ENCODE measurements at regions not wholly inside any gene's neighbourhood (a gene's known extent, or its start where the extent isn't known, plus 50 kb on each side); places are given as distances from the start of the nearest gene placed in this dataset.

GRCh38 chr7:113801751-113802150, 117.1 kb downstream of the PPP1R3A start (continued):
- TF ChIP-seq ZBTB11 (CRISPR knock-in tag; IDR thresholded peaks at IDR 0.05) (no peak), SUZ12 (IDR thresholded peaks at IDR 0.05; ENCODE audit: unreplicated experiment) (no peak)

DNA sequence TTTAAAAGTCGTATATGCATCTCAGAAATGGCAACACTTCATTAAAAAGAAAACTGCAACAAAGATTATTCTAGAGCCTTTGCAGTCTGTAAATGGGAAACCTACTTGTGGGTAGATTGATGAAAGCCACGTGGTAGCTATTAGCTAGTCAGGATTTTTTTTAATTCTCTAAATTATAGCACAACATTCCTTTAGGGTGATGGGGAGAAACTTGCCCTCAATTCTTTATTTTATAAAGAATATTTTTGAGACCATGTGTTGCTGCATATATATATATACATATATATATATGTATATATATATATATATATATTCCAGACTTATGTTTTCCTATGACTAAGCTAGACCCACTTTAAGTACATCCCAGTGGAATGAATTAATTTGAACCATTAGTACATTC, 118.0 kb downstream of the PPP1R3A start:
- RAD21 ChIA-PET (ENCODE audit: unreplicated experiment), result no interaction called here
- no peak for FAIRE-seq
- in situ Hi-C loops (cut with MboI) (loop anchor here (5.0 kb wide), 1 partner anchor 49 kb away; no protein-coding TSS in a partner anchor), intact Hi-C loops (cut with micrococcal nuclease; ENCODE audit: unreplicated experiment) (no loop called here)
- H3K4me2 ChIP-seq (ENCODE audit: control insufficient read depth, insufficient read depth), result no peak overlapping the region
- H3K4me3 ChIP-seq, result no peak overlapping the region
- no peaks in the 10 kb centered on the region for H3K27me3 ChIP-seq (replicated peaks in 1 of 2; ENCODE audit: control insufficient read depth in 2 of 2, insufficient read depth in 2 of 2, low read length in 1 of 2)
- H3K4me1 ChIP-seq (ENCODE audit: control insufficient read depth, insufficient read depth, low read length), result no peaks in the 10 kb centered on the region
- no peaks in the 10 kb centered on the region for H3K9me3 ChIP-seq (replicated peaks; ENCODE audit: control insufficient read depth, insufficient read depth, low read length)
- no peak for DNase-seq (ENCODE audit: low read depth, low spot score)
- no peak overlapping the region for H3K27ac ChIP-seq (ENCODE audit: control insufficient read depth, insufficient read depth)
- no peaks in the 10 kb centered on the region for H3K79me2 ChIP-seq (ENCODE audit: control insufficient read depth, insufficient read depth, low read length)
- WGBS (ENCODE audit: insufficient coverage, insufficient replicate concordance, low lambda C conversion rate, missing lambda C conversion rate), result 0% methylated on average over 2 of the region's 2 CpGs
- H3K9ac ChIP-seq (ENCODE audit: control insufficient read depth, insufficient read depth, low read length), result no peak overlapping the region
- no peaks in the 10 kb centered on the region for H4K20me1 ChIP-seq (ENCODE audit: control insufficient read depth, insufficient read depth)
- CTCF ChIA-PET, result interaction anchor here (1.2 kb wide), 1 partner anchor 17 kb away, joined by 3 read pairs; no protein-coding TSS in a partner anchor
- H2AFZ ChIP-seq (ENCODE audit: control insufficient read depth, low read depth, low read length), result no peak overlapping the region
- ATAC-seq, result no peak
- no TSS peak for BruUV-seq (replicated peaks)
- SMC1A ChIA-PET (ENCODE audit: uncharacterized antibody, unreplicated experiment), result interaction anchor here (1.1 kb wide), 1 partner anchor 26 kb away, joined by 3 read pairs; no protein-coding TSS in a partner anchor
- H3K36me3 ChIP-seq (ENCODE audit: control insufficient read depth in 2 of 2, insufficient read depth in 2 of 2, low read length in 1 of 2), result no peaks in the 10 kb centered on the region
- POLR2A ChIA-PET, result no interaction called here
- TF ChIP-seq SIX5 (IDR thresholded peaks at IDR 0.05; ENCODE audit: low read depth, low read length, severe bottlenecking) (no peak), TAF1 (IDR thresholded peaks at IDR 0.05; ENCODE audit: borderline replicate concordance, low read depth, low read length) (no peak), ZBTB33 (IDR thresholded peaks at IDR 0.05) (no peak), USF1 (IDR thresholded peaks at IDR 0.05; ENCODE audit: borderline replicate concordance, extremely low read length, insufficient read depth, low read depth, low read length) (no peak), ZNF687 (IDR thresholded peaks at IDR 0.05) (no peak), SIN3A (IDR thresholded peaks at IDR 0.05; ENCODE audit: low read depth, low read length) (no peak), BRCA1 (IDR thresholded peaks at IDR 0.05; ENCODE audit: low read depth, low read length) (no peak), POU2F2 (IDR thresholded peaks at IDR 0.05; ENCODE audit: borderline replicate concordance, low read depth, low read length) (no peak)
- TF ChIP-seq, protein P1, sequence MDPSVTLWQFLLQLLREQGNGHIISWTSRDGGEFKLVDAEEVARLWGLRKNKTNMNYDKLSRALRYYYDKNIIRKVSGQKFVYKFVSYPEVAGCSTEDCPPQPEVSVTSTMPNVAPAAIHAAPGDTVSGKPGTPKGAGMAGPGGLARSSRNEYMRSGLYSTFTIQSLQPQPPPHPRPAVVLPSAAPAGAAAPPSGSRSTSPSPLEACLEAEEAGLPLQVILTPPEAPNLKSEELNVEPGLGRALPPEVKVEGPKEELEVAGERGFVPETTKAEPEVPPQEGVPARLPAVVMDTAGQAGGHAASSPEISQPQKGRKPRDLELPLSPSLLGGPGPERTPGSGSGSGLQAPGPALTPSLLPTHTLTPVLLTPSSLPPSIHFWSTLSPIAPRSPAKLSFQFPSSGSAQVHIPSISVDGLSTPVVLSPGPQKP (IDR thresholded peaks at IDR 0.05; ENCODE audit: low read depth, low read length), result no peak
